HG03432 (cell line): ENCODE measurements at regions not wholly inside any gene's neighbourhood (a gene's known extent, or its start where the extent isn't known, plus 50 kb on each side); places are given as distances from the start of the nearest gene placed in this dataset.

Experiments
- ATAC-seq: cut with Tn5 transposase; IDR thresholded peaks from one replicate; pipeline ENCODE4 v1.9.1; 2021; ENCODE audit warnings: mild to moderate bottlenecking, moderate library complexity; ENCODE audit not compliant: unreplicated experiment

DNA sequence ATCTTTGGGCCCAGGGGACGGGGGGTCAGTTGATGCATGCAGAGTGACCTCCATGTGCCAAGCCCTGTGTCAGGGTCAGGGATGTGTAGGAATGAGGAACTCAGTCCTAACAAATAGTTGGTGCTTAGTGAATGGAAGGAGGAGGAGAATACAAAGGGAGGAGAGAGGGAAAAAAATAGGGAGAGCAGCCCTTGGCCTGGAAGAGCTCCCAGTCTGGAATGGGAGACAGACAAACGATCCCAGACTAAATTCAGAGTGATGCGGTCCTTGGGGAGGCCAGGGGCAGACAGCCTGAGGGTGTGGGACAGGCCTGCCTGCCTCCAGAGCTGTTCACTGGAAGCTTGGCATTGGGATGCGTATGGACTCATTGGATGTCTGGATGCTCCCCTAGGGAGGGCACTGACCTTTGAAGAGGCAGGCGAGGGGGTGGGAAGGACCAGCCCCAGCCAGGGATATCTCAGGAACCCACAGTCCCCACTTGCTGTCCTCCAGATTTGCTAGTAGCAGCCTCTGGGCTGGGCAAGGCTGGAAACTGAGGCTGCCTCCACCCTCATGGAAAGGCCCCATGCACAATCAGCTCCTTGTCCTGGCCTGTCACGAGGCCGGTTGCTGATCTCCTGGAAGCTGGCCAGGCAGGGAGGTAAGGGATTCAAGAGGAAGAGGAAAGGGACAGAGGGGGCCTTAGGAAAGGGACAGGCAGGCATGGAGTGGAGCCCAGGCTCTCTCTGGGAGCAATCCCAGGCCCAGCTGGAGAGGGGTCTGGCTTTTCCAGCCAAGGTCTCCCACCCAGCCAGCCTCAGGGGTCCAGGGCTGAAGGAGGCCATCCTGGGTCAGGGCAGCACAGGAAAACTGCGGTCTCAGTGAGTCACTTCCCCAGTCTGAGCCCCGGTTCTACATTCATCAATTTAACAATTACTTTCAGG, 69.0 kb upstream of the GGTA1 start:
- no peak for ATAC-seq

GRCh38 chr9:121569266-121569648, 69.6 kb upstream of the GGTA1 start:
- ATAC-seq = no peak

- no peak for ATAC-seq
Observed at GRCh38 chr9:121572581-121572980, 72.9 kb upstream of the GGTA1 start.

GRCh38 chr9:121573717-121574485, 74.3 kb upstream of the GGTA1 start:
- ATAC-seq = no peak

DNA sequence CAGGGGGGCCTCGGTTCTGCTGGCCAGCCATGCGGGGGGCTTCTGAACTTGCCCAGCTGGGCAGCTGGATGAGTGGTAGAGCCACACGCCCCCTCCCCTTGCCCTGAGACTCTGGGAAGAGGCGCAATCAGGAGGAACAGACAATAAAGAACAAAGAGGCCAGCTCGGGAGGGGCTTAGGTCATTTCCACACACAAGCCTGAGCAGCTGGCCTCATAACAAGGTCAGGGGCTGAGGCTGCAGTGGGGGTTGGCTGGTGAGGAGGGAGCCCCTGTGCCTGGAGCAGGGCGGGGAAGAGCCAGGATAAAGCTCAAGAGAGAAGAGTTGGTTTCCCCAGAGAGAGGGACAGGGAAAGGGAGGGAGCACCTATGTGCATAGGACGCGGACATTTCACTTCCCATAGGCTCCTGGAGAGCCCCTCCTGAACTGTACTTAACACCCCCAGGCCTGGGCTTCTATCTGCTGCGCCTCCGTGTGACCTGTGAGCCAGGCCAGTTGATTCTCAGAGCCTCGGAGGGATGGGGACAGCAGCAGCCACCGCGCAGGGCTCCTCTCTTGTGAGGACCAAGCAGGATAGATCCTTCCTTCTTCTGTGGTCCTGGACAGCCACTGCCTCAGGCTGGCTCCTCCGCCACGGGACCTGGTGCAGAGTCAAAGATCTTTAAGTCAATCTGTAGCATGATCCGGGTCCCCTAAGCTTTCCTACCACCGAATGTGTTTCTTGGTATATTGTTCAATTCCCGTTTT, 75.3 kb upstream of the GGTA1 start:
- ATAC-seq = no peak

DNA sequence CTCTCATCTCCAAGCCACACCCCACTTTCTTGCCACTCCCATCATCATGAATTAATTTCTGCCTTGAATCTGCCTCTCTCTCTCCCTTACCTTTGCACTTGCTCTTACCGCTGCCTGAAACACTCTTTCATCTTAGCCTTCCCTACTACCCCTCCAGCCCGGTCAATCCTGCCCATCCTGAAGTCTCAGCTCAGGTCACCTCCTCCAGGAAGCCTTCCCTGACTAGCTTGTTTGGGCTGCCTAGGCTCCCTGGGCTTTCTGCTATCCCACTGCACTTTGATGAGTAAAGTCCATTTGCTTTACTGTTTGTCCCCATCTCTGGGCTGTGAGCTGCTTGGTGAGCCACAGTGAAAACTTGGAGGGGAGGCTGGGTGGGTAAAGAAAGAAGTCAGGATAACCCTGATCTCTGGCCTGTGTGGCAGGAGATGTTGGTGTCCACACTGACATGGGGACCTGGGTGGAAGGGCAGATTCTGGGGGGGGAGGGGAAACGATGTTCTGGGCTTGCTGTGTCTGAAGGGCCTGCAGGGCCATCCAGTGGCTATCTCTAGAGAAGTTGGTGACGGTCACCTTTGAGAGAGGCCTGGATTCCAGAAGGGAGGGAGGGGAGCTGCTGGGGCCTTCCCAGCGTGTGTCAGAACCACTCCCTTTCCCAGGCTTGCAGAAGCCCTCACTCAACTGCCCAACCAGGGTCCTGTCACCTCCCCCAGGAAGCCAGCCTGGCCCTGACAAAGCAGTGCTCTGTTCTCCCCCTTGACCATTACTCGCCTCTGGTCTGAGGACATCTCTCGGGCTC, 75.0 kb upstream of the DAB2IP start:
- no peak for ATAC-seq

DNA sequence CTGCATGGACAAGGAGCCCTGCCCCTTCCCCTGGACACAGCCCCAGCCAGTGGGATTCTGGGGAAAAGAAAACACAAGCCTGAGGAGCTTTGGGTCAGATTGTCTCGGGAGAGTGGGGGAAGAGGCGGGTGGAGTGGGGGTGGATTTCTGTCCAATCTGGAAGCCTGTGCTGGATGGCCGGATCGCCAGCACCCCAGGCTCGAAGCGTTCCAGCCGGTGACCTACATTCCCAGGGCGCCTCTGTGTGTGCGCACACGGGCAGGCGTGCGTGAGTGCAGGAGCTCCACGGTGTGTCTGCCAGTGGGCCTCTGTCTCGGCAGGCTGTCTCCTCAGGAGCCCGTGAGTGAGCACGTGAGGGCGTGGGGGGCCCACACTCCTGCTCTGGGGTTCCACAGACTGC, 74.3 kb upstream of the DAB2IP start:
- ATAC-seq = no peak

DNA sequence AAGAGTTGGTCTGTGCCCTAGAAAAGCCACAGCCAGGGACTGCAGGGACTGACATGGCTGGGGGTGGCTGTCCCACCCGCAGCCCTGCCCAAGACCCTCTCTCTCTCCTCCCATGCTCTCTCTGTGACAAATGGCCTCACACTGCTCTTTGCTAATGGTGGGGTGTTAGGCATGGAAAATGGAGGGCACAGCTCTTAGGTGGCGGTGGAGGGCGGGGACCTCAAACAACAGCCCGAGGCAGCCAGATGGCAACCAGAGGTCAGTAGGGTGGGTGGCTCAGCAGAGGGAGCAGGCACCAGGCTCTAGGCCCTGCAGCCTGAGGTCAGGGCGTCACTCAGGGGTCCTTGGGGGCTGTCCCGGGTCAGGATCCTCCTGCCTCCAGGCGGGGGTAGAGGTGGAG, 73.9 kb upstream of the DAB2IP start:
- ATAC-seq = no peak

DNA sequence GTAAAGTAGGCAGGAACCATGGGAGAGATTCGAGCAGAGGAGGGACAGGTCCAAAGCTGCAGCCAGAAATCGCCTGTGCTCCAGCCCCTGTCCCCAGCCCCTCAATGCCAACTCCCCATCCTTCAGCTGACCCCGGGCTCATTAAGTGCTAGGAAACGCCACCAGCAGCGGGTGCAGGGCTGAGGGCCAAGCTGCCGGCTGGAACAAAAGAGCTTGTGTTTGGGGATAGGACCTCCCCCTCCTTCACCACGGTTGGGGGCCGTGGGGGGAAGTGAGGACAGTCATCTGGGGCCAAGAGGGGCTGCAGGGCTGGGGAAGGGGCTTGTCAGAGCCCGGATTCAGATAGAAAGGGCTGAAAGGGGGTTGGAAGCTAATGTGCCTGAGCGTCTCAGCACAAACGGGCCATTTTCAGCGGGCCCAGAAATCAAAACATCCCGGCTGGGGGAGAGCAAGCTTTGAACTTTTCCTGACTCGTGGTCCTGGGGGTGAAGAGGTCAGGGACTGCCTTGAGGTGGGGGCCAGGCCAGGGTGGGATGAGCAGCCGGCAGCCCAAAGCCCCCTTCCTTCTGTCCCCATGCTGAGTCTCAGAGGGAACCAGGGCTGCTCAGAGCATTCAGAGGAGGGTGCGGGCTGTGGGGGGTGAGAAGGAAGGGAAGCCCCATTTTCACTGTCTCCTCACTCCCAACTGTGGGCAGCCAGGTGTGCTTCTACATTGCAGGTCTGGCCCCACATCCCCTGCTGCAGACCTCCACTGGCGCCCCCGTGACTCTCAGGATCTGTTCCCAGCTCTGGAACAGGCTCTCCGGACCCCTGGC, 69.4 kb upstream of the DAB2IP start:
- ATAC-seq = no peak

- ATAC-seq = no peak
Observed at GRCh38 chr9:121582641-121583040, 68.8 kb upstream of the DAB2IP start.

- ATAC-seq = no peak
Observed at GRCh38 chr9:121584421-121584820, 67.0 kb upstream of the DAB2IP start.

GRCh38 chr9:121587863-121588262, 63.6 kb upstream of the DAB2IP start:
- no peak for ATAC-seq

DNA sequence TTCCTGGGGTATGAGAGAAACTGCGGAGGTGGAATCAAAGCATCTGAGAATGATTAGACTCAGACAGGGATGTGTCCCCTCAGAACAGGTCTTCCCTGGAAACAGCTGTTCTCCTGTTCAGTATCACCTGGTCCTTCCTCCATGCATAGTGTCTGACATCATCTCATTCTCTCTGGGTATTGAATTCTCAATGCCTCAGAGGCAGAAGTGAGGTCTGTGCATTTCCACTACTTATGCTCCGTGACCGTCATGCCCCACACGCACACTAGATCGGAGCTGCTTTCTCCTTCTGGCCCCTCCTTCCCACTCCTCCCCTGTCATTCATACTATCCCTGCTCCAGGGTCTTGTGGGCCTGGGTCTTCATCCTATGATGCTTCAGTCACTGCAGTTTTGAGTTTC, 61.4 kb upstream of the DAB2IP start:
- no peak for ATAC-seq

DNA sequence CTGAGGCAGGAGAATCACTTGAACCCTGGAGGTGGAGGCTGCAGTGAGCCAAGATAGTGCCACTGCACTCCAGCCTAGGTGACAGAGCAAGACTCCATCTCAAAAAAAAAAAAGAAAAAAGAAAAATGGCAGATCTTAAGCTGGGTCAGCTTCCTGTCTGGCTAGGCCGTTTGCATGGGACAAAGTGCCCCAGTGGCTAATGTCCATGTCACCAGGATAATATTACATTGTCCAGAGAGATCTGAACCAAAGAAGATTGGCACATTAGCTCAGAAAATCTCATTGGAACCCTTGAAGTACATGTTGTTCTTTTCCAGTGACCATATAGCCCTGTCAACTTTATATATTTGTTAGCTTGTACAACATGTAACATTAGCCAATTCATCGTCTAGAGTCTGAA, 59.2 kb upstream of the DAB2IP start:
- no peak for ATAC-seq

DNA sequence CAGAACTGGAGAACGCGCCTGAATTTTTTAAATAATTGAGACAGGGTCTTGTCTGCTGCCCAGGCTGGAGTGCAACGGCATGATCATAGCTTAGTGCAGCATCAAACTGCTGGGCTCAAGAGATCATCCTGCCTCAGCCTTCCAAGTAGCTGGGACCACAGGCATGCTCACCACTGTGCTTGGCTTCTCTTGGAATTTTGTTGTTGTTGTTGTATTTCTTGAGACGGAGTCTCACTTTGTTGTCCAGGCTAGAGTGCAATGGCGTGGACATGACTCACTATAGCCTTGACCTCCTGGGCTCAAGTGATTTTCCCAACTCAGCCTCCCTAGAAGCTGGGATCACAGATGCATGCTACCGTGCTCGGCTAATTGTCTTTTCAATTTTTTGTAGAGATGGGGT, 58.4 kb upstream of the DAB2IP start:
- ATAC-seq = no peak

DNA sequence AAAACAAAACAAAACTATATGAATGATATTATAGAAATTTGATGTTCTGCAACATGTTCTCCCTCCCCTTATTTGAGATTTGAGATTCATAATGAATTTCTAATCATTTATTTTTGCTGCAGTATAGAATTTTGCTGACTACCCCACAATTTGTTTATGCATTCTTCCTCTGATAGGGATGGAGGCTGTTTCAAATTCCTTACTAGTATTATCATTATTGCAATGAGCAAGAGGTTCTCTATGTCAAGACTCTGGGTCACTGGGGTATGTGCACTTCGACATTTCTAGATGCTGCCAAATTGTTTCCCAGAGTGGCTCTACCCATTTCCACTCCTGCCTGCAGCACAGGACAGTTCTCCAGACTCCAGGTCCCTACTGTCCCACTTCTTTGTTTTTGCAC, 54.9 kb upstream of the DAB2IP start:
- no peak for ATAC-seq

DNA sequence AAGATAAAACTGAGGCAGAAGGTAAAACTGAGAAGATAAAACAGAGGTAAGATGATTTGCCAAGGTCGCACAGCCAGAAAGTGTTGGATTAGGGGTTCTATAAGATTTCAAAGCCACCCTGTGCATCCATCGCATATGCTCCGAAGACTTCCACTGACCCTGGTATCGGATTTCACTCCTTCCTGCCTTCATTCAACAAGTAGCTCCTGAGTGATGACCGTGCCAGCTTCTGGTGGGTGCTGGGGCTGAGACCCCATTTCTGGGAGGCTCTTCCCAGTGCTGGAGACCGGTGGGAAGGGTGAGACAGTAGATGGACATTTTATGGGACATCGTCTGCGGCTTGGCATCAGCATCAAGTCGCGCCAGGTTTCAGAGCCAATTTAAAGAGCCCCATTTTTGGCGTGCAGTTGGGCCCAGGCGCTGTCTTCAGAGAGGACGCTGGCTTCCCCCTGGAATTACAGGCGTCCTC, 53.7 kb upstream of the DAB2IP start:
- ATAC-seq = no peak

GRCh38 chr9:121598167-121598964, 53.1 kb upstream of the DAB2IP start:
- ATAC-seq = no peak
